HG02938 (cell line): ENCODE measurements at regions not wholly inside any gene's neighbourhood (a gene's known extent, or its start where the extent isn't known, plus 50 kb on each side); places are given as distances from the start of the nearest gene placed in this dataset.

Experiments
- ATAC-seq: cut with Tn5 transposase; IDR thresholded peaks from one replicate; pipeline ENCODE4 v1.9.1; 2021; ENCODE audit warnings: mild to moderate bottlenecking, moderate library complexity; ENCODE audit not compliant: unreplicated experiment

DNA sequence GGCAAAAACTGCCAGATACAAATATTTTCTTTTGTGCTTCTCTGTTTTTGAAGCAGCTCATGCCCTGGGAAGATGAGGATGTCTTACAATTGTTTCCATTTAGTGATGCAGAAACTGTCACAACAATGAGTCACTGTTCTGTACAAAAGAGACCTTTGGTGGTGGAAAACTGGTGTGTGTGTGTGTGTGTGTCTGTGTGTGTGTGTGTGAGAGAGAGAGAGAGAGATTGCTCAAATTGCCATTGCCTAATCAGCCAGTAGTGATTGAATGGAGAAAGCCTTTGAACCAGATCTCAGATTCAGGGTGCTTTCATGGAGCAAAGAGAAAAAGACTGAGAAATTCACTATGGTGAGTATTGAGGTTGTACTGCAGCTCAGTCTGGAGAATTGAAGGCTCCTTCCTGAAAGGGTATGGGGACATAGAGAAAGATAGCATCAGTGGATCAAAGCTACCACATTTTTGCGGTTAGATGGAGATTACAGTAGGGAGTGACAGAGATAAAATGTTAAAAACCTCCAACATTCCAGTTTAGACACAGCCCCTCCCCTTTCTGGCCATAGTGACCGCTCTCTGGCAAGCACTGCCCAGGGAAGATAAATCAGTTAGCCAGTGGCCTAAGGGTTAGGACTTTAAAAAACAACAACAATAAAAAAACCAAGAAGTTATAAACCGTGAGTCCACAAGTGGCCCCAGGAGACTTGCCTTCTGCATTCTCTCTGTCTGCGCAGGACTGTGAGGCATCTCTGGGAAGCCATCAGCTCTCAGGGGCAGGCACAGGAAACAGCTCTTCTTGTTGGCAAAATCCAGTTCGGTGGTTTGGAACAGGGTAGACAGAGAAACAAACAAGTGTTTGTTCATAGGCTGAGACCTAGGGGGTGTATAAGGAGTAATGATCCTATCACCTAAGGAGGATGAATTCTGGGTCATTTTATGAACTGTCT is 406.5 kb downstream of the DUSP10 start:
- ATAC-seq = no peak

DNA sequence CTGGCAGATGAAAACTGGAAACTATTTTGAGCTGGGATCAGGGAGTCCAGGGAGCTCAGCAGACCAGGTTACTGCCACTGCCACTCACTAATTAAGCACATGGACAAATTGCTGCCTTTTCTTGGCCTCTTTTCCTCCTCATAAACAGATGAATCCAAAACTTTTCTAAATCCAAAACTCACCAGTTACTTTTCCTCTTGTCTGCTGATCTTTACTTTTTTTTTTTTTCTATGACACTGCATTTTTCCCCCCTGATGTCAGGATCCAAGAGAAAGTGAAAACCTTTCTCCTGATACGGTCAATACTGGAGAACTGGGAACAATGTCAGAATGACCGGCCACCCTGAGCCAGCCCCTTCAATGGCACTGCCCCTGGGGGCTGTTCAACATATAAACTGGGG is 405.8 kb downstream of the DUSP10 start:
- no peak for ATAC-seq

DNA sequence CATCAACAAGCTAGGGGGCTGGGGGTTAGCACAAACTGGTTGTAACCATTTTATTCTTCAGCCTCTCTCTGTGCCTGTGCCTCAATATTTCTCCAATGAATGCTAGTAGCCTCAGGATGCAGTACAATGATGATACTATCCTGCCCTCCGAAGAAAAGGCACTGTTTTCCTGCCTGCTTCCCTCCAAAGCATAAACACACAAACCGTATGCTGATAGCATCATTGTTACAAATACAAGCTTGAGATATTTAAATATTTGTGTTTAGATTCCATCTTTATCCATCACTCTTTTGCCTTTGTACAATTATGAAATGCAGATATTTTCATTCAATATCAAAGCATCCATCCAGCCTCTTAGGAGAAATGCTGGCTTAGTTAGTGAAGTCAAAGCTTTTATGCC is 404.8 kb downstream of the DUSP10 start:
- no peak for ATAC-seq

DNA sequence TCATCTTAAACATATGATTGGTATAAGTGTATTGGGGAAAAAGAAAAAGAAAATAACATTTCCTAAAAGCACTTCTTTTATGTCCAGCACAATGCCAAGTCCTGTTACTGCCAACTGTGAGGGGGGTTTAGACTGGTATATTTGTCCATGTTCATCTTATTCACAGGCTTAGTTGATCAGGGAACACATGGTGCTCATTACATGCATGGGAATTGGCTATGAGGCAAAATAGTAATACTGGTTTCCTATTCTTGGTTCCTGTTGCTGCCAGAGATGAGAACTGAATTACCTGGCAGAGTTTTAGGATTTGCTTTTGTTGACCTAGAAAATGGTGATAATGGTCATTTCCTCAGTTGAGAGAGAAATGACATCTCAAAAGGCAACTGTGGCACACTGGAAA is 398.8 kb downstream of the DUSP10 start:
- ATAC-seq = no peak

DNA sequence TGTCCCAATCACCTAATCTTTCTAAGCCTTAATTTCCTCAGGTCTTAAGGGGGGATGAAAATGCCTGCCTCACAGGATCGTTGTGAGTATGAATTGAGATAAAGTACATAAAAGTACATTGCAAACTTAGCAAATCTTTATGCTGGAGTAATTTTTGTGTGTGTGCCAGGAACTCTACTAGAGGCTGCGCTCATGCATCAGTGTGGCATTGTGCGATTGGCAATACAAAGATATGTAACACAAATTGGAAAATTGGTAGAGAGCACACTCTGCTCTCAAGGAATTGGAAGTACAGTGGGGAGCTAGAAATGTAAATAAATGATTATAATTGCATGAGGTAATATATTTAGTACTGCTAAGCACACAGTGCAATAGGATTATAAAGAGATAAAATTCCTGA is 398.3 kb downstream of the DUSP10 start:
- ATAC-seq = no peak

DNA sequence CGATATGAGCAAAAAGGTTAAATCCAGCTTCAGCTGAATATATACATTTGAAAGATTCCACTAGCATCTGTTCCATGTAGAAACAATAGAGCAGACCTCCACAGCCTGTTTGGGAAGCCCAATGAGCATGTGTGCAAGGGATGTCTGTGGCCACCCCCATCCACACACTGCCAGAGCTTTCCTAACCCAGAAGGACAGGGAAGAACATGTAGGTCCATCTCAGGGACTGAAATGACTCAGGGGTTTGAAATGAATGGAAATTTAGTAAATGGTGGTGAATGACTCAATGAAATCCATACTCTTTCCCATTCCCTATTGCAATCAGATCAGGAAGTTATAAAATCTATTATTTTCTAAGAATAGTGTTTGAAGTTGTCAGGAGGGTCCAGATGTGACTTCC is 397.2 kb downstream of the DUSP10 start:
- ATAC-seq = no peak

DNA sequence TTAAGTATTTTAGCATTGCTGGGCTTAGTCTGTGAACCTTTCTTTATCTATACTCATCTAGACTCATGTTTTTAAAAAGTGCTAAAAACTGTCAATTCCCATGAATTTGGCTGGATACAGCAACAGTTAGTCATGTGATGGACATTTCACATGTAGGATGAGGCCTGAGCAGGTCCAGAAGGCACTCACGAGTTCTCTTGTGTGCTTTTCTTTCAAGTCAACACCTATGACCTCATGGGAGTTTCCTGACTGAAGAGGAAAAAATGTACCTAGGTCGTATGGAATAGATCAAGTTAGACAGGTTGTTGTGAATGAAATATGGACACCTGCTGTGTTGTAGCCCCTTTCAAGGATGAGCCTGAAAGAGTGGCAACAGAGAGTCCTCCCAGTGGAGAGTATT is 394.2 kb downstream of the DUSP10 start:
- ATAC-seq = no peak

DNA sequence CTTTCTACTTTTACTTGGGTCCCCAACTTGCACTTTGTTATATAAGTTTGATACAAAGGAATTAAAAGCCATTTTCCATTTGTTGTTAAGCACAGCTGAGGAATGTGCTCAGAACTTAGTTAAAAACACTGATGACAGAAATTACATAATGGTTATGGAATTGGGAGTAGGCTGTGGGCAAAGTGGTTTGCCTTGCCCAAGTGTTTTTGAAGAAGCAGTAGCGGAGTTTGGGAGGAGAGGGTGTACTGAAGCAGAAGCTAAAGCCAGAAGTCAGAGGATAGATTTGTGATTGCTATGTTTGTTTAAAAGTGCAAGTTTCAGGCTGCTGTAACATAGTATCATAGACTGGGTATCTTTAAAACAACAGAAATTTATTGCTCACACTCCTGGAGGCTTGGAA is 391.8 kb downstream of the DUSP10 start:
- no peak for ATAC-seq

DNA sequence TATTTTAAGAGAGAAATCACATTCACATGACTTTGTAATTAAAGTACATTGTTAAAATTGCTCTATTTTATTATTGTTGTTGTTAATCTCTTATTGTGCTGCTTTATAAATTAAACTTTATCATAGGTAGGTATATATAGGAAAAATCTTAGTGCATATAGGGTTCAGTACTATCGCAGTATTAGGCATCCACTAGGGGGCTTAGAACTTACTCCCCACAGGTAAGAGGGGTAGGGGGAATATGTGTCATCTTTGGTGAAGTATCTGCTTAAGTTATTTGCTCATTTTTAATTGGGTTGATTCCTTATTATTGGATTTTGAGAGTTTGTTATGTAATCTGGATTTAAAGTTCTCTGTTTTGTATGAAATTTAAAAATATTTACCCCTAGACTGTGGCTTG is 385.2 kb downstream of the DUSP10 start:
- ATAC-seq = no peak

DNA sequence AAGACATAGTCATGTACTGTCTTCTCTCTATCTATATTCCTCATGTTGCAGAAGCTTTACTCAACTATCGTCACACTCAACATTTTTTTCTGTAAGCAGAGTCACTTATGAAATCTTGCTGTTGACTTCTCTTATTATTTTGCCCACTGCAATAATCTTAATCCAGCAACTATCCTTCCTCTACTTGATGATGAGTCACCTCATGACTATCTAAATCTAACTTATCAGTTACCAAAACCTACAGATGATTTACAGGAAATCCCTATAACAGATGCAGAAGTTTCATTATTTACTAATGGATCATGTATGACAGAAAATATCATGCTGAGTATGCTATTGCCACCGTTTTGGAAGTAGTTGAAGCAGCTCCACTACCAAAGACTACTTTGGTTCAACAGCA is 378.9 kb downstream of the DUSP10 start:
- no peak for ATAC-seq

DNA sequence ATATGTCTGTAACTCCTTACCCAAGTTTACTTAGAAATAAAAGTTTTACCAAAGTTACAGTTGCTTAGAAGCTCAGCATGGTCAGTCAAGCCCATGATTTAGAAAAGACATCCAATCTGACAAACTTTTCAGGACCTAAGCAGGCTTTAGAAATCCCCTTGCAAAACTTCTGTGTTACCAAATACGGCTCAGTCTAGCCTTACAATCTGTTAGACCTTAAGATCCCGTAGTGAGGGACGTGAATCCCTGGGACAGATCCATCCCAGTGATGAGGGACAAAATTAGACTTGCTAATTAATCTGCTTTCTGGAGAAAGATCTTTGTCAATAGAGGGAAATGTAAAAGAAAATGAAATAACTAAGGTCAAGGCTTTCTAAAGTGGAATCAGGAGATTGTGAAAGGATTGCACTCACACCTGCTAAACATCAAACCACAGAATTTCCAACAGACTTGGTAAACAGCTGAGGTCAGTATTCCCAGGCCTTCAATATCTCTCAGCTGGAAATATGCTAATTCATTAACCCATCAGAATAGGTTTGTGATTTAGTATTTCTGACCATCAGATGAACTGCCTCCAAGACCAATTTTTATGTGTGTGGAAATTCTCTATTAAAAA is 375.3 kb downstream of the DUSP10 start:
- ATAC-seq = no peak

DNA sequence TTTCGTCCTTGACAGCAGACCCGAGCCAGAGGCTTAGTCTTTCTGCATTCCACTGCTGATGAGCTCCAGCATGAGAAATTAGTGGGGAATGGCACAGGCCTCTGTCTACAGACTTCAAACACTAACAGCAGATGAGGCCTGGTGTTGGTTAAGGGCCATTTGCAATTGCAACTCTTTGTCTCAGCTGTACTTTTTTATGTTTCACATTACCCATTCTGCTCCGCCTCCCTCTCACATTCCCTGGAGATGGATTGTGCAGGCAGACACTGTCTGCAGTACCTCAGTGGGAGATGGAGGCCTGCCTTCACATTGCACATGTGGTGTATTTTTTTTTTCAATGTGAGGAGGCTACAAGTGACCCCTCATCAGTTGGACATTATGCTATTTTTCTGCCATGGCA is 370.2 kb downstream of the DUSP10 start:
- no peak for ATAC-seq

DNA sequence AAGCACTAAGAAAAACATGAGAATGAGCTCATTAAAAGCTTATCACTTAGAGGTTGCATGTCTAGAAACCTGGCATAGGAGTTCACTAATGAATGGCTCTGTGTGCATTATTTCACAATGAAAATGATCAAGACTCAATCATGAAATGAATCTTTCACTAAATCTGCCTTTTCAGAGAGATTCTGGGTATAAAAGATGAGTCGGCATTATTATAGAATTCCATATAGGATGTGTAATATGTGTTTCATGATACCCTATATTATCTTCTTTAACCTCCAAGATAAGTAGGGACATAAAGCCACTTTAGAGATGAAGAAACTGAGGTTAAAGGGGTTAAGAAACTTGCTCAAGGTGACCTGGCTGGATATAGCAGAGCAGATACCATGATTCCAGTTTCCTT is 368.1 kb downstream of the DUSP10 start:
- no peak for ATAC-seq

DNA sequence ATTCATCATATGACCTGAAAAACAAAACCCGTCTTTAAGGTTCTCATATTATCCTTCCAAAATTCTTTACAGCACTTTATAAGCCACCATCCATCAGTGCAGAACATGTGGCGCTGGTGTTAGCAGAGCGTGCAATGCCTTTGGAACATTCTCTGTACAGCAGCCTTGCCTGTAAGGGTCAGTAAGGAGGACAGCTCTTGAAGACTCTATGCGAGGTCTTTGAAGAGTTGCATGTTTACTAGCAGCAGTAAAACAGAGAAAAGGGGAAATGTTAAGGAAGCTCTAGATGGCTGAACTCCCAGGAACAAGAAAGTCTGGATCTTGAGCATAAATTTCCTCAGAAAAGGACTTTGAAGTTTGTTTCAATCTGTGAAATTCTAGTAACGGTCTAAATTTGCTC is 365.6 kb downstream of the DUSP10 start:
- ATAC-seq = no peak

DNA sequence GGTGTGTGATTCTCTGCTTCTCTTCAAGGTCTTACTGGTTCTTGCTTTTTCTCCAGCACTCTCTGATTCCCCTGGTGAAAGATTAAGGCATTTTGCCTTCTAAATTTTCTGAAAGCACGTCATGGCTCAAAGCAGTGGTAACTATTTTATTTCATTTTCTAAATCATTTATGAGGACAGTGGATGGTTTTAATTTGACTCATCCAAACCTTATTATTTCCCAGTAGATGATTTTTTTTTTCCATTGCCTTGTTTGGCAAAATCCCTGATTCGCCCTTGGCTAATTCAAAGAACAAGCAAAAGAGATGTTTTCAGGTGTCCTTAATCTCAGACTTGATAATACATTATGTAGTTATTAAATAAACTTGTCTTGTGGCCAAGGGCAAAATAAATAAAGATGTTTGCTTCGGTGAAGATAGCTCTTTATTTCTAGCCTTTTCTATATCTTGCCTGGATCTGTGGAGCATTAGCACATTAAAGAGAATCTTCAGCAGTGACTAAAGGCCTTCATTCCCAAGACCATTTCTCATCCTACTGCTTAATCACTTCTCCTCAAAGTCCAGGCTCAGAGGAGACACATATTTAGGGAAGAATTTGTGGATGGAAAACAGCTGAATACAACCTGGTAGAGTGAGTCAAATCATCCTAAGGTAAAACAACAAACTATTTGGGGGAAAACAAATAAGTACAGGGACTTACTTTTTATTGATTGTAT is 359.8 kb downstream of the DUSP10 start:
- no peak for ATAC-seq

DNA sequence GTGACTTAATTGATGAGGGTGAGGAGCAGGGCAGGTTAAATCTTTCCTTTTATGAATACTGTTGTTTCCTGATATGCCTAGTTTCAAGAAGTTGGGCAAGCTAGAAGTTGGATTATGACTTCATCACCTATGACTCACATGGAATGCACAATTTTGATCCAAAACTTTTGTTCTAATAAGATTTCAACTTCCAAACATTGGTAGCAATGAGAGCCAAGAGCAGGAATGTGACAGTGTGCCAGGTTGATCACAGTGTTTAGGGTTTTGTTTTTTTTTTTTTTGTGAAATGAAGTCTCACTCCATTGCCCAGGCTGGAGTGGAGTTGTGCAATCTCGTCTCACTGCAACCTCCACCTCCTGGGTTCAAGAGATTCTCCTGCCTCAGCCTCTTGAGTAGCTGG is 349.4 kb downstream of the DUSP10 start:
- no peak for ATAC-seq

DNA sequence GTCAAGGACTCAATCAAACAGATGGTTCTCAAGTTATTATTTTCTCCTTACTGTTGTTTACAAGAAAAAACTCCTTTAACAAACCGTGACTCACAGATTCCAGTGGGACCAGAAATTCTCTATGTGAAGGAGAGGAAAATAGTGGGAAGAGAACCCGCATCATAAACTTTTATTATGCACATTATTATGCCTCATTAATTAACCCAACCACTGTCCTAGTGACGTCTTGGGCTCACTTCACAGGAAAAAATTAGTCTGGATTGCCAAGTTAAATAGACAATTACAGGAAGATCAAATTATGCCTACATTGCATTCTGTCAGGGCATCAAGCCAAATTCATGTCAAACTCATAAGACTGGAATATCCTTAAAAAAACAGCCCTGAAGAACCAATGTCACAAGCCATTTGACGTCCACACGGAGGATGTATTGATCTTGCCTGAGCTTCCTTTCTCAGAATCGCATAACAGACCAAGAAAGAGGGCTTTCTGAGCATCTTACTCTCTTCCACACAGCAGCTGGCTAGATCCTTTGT is 347.8 kb downstream of the DUSP10 start:
- no peak for ATAC-seq

DNA sequence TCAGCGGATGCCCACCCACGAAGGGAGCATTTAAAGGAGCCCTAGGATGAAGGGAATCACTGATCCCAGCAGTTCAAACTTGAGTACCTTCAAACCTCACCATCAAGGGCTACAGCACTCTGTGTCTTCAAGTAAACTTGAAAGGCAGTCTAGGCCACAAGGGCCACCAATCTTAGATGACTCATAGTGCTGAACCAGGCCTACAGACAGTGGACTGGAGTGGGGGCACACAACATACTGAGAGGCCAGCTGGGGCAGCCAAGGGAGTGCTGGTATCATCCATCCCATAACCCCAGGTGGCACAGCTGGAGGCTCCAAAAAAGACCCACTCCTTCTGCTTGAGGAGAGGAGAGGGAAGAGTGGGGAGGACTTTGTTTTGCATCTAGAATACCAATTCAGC is 345.4 kb downstream of the DUSP10 start:
- no peak for ATAC-seq

DNA sequence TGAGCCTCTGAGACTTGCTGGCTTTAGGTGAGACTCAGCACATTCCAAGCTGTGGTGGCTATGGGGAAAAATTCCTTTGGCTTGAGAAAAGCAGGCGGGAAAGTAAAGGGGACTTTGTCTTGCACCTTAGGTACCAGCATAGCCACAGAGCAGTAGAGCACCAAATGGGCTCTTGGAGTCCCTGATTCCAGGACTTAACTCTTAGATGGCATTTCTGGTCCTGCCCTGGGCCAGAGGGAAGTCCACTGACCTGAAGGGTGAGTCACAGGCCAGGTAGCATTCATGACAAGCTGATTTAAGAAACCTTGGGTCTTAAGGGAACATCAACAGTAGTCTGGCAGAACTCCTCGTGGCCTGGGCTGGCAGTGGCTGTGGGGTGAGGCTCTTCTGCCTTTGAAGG is 344.7 kb downstream of the DUSP10 start:
- no peak for ATAC-seq

DNA sequence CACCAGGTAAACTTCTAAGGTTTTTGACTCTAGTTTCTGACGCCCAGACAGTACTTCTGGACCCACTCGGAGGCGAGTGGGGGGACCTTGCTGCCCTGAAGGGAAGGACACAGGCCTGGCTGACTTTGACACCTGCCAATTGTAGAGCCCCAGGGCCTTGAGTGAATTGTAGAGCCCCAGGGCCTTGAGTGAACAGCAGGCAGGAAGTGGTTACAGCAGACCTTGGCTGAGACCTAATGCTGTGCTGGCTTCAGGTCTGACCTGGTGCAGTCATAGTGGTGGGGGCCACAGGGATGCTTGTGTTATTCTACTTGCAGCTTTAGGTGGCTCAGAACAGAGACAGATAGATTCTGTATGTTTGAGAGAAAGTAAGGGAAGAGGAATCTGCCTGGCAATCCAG is 344.3 kb downstream of the DUSP10 start:
- no peak for ATAC-seq

DNA sequence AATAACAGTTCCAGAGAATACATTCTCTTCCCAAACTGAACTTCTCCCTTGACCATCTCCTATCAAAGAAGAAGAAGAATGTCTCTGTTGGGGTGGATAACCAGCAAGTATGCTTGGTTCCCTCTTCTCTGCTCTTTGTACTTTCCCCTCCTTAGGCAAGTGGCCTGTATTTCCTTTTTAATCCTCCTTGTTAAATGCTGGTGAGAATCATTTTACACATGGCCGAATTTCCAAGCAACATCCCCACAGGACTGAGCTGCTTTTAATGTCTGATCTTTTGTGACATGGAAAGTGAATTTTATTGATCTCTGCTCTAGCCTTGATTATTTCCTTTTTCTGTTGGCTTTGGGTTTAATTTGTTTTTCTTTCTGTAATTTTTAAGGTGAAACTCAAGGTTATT is 336.7 kb downstream of the DUSP10 start:
- ATAC-seq = no peak
